Muscle of arm (tissue), 1 donor: ENCODE measurements at regions not wholly inside any gene's neighbourhood (a gene's known extent, or its start where the extent isn't known, plus 50 kb on each side); places are given as distances from the start of the nearest gene placed in this dataset.

ENCODE experiments used
- DNase-seq: peaks from one replicate; pipeline ENCODE4 v3.0.0-alpha.2; 2013

GRCh38 chr16:63373744-63374143, 1337.5 kb upstream of the CDH8 start:
- DNase-seq = no peak

DNA sequence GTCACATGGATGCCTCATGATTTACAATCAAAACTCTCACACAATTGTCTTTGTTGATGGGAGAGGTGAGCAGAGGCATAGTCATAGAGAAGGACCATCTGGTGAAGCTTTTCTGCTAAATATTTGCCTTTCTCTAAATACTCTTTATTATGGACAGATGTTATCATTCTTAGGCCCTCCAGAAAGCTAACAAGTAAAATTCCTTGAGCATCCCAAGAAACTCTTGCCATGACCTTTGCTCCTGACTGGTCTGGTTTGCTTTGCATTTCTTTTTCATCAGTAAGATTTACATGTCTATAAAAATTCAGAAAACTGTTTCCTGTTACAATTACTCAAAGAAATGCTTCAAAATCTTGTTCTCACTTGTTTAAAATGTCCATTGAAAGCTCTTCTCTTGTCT, 1336.6 kb upstream of the CDH8 start:
- DNase-seq = no peak

DNA sequence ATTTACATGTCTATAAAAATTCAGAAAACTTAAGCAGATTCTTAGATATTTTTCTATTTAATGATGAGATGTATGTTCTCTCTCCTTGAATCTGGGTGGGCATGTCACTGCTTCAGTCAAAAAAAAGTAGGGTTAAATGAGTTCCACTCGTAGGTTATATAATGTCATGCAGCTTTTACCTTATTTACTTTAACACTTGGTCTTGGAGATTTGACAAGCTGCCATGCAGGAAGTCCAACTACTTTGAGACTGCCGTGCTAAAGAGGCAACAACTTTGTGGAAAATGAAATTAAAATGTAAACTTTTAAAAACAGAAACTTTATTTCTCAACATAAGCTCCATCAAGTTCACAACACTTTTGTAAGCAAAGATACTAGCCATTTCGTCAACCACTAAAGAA, 1336.0 kb upstream of the CDH8 start:
- no peak for DNase-seq

- no peak for DNase-seq
Measured at GRCh38 chr16:63365649-63366304, 1329.5 kb upstream of the CDH8 start.

GRCh38 chr16:63363738-63364137, 1327.5 kb upstream of the CDH8 start:
- no peak for DNase-seq

DNA sequence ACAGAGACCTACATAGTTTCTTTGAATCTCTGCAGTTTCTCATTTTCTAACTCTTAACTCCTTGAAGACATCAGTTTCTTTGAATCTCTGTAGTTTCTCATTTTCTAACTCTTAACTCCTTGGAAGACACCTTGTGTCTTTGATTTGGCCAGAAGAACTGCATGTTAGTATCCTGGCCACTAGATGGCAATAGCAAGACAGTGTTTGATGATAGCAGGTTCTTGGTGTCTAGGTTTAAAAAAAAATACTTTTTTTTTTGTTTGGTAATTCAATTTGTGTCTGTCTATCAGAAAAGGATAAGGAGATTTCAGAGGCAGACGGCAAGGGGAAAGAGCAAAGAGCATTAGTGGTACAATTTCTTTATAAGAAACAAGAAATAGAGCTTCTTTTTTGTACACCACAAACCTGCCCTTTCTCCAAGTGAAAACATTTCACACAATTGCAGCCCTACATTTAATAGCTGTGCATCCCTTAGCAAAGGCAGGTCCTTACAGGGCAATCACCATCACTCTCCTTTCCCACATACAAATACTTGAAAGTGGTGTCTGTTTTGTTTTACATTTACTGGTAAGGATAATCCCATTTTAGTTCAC, 1324.9 kb upstream of the CDH8 start:
- peak; percentile 39 for DNase-seq

DNA sequence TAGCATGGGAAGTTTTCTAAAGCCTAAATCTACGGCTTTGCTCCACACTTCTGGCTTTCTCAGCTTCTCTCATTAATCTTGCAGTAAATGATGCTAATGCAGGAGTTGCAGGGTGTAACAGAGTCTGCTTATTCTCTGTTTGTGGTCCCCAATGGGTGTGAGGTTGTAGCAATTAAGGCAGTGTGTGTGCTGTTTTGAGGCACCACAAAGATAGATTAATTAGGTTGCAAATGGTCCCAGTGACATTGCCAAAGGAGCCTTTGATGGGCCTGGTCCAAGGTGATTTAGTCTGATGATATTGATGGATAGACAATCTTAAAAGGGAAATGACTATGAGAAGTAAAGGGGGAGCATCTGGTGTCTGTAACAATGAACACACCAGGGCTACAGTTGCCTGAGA, 1313.7 kb upstream of the CDH8 start:
- no peak for DNase-seq

DNA sequence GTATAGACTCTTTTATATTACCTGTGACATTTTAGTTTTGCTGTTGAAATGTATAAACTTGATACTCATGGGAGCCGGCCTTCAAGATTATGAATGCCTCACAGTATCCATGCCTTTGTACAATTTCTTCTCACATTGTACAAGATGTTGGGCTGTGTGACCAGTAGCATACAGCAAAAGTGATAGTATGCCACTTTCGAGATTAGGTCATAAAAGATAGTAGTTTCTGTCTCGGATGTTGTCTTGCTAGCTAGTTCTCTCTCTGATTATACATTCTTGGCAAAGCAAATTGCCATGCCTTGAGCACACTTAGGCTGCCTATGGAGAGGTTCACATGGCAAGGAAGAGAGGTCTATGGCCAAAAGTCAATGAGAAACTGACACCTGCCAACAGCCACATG, 1309.8 kb upstream of the CDH8 start:
- DNase-seq = no peak

- DNase-seq = no peak
Measured at GRCh38 chr16:63337264-63337663, 1301.0 kb upstream of the CDH8 start.

DNA sequence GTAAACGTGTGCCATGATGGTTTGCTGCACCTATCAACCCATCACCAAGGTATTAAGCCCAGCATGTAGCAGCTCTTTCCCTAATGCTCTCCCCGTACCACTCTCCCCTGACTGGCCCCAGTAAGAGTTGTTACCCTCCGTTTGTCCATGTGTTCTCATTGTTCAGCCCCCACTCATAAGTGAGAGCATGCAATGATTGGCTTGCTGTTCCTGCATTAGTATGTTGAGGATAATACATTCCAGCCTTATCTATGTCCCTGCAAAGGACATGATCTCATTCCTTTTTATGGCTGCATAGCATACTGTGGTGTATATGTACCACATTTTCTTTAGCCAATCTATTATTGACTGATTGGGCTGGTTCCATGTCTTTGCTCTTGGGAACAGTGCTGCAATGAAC, 1294.9 kb upstream of the CDH8 start:
- DNase-seq = no peak

DNA sequence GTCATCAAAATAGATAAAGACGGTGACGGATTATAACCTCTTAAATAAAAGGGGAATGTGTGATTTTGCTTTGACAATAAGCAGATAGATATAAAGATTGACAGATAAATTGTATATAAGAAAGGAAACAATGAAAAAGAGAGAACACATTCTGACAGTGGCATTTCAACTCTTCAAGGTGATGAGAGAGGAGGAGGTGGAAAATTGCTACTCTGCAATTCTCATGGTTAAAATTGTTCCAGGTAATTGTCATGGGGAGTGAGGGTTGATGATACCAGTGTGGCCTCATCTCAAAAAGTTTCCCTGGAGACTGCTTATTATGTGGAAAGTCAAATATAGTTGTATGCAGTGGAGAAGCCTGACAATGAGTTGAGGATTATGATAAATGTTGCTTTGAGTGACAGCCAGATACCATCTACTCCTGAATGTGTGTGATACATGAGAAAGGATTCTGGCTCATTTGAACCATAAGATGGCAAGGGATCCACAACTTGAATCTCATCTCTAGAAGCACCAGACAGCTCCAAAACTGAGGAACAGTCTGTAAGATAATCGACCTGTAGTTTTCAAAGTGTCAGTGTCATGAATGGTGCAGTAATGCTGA, 1290.6 kb upstream of the CDH8 start:
- no peak for DNase-seq

- DNase-seq = no peak
Measured at GRCh38 chr16:63323722-63324705, 1287.8 kb upstream of the CDH8 start.

DNA sequence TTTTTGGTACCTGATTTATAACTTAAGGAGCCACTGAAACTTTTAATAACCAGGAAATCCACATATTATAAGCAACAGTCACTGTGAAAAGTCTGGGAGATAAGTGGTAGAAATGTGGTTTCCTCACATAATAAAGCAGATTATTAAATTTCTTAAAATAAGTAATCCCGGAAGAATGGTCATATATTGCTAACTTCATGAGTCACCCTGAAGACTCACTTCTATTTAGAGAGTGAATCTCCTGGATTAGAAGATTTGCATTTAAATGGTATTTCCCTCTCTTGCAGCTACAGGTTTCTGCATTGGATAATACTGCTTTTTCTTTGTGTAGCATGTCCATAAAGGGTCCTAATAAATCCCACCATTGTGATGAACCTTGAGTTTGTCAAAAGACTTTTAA, 1286.8 kb upstream of the CDH8 start:
- no peak for DNase-seq

GRCh38 chr16:63315229-63315628, 1279.0 kb upstream of the CDH8 start:
- DNase-seq = no peak

GRCh38 chr16:63312346-63312745, 1276.1 kb upstream of the CDH8 start:
- peak; percentile 21 for DNase-seq

DNA sequence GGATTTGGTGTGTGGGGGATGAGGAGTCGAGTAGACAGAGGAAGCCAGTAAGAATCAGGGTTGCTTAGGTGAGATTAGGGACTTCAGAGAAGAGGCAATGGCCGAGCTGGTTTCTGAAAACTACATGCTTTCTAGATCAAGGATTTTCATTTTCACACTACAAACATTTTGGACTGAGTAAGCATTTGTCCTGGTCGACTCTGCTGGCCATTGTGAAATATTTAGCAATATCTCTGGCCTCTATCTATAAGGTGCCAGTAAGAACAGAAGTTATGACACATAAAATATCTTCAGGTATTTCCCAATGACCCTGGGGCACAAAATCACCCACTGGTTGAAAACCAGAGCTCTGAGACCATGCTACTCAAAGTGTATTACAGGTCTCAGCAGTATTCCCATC, 1275.1 kb upstream of the CDH8 start:
- no peak for DNase-seq

GRCh38 chr16:63302811-63303210, 1266.6 kb upstream of the CDH8 start:
- no peak for DNase-seq

DNA sequence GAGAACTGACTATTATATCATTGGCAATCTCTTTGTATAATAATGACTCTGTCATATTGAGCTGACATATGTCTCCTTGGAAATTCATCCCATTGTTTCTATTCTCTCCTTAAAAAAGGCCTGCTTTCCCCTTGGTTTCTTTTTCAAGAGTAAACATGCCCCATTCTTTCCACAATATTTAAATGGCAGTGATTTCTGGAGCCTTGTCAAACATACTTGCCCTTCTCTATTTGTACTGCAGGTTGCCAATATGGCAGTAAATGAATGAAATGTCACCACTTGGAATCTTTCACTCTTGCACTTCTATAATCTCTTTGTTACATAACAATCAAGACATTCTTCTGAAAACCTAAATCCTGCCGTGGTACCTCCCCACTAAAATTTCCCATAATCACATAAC, 1265.1 kb upstream of the CDH8 start:
- no peak for DNase-seq

- no peak for DNase-seq
Measured at GRCh38 chr16:63298993-63299392, 1262.8 kb upstream of the CDH8 start.

- DNase-seq = no peak
Measured at GRCh38 chr16:63292036-63292435, 1255.8 kb upstream of the CDH8 start.

GRCh38 chr16:63289834-63290460, 1253.7 kb upstream of the CDH8 start:
- peak; percentile 44 for DNase-seq

DNA sequence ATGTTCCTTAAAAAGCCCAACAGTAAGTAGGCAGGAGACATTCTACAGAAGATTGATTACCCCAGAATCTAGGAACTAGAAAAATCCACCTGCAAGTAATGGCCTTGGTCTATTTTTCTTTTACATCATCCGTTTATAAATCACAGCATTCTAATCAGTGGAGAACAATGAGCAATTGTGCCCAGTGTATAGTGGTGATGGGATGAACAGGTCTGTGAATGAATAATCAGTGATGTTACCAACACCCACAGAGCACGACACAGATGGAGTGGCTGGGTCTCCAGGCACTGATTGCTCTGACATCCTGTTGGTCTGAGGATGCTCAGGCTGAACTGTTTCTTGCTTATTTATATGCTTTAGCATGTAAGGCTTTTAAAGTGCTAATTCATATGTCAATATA, 1251.2 kb upstream of the CDH8 start:
- DNase-seq = no peak
